GM12891 (cell line): ENCODE measurements at regions not wholly inside any gene's neighbourhood (a gene's known extent, or its start where the extent isn't known, plus 50 kb on each side); places are given as distances from the start of the nearest gene placed in this dataset.

Experiments
- POLR2A ChIP-seq: IDR thresholded peaks from 2 replicates; pipeline ENCODE4 v1.6.1; 2011; ENCODE audit warnings: low read depth, low read length, control low read depth
- POLR2AphosphoS5 ChIP-seq: IDR thresholded peaks from 2 replicates; pipeline ENCODE4 v1.6.1; 2011; ENCODE audit warnings: low read depth, low read length, control low read depth
- SPI1 ChIP-seq: IDR thresholded peaks from 2 replicates; pipeline ENCODE4 v1.6.1; 2011; ENCODE audit warnings: low read depth, low read length, control low read depth

GRCh38 chr14:44036248-44036647 lies 470.8 kb downstream of the FSCB start:
- TF ChIP-seq POLR2A (no peak), POLR2AphosphoS5 (no peak), SPI1 (no peak)
